NT2/D1 (cell line): ENCODE measurements at regions not wholly inside any gene's neighbourhood (a gene's known extent, or its start where the extent isn't known, plus 50 kb on each side); places are given as distances from the start of the nearest gene placed in this dataset.

Experiments
- DNase-seq: peaks from one replicate; pipeline ENCODE4 v3.0.0-alpha.2; 2011; ENCODE audit warnings: low read depth, low spot score
- H3K27me3 ChIP-seq: 2 replicates; pipeline ENCODE4 v1.6.0; 2011; ENCODE audit warnings: mild to moderate bottlenecking; ENCODE audit not compliant: insufficient read length, insufficient read depth
- H3K36me3 ChIP-seq: 2 replicates; pipeline ENCODE4 v1.6.1; 2011; ENCODE audit warnings: mild to moderate bottlenecking, low read length, mixed read lengths; ENCODE audit not compliant: insufficient read depth, insufficient read length
- H3K4me1 ChIP-seq: 2 replicates; pipeline ENCODE4 v1.5.1; 2011; ENCODE audit not compliant: insufficient read depth, insufficient read length
- H3K4me3 ChIP-seq: 2 replicates; pipeline ENCODE4 v1.5.1; 2011; ENCODE audit warnings: low read depth; ENCODE audit not compliant: insufficient read length
- H3K9ac ChIP-seq: 2 replicates; pipeline ENCODE4 v1.6.0; 2011; ENCODE audit warnings: low read depth; ENCODE audit not compliant: insufficient read length
- H3K9me3 ChIP-seq: 2 replicates; pipeline ENCODE4 v1.5.1; 2011; ENCODE audit warnings: mild to moderate bottlenecking, low read length; ENCODE audit not compliant: insufficient read depth
- SUZ12 ChIP-seq: IDR thresholded peaks from 2 replicates; pipeline ENCODE4 v1.6.1; 2011; ENCODE audit not compliant: insufficient read length, insufficient read depth; ENCODE audit errors: extremely low read depth
- YY1 ChIP-seq: IDR thresholded peaks from 2 replicates; pipeline ENCODE4 v1.6.1; 2011; ENCODE audit not compliant: insufficient read length, insufficient read depth
- ZNF274 ChIP-seq: IDR thresholded peaks from 2 replicates; pipeline ENCODE4 v1.6.1; 2011; ENCODE audit warnings: mild to moderate bottlenecking, low read depth, low read length

GRCh38 chr1:193736507-193736906 is 550.1 kb upstream of the B3GALT2 start:
- Histone ChIP-seq H3K9ac (no peak overlapping the region), H3K9me3 (no peaks in the 10 kb centered on the region), H3K27me3 (no peaks in the 10 kb centered on the region), H3K4me1 (no peaks in the 10 kb centered on the region), H3K4me3 (no peak overlapping the region), H3K36me3 (no peaks in the 10 kb centered on the region)
- TF ChIP-seq ZNF274 = no peak
- TF ChIP-seq YY1 = no peak
- TF ChIP-seq SUZ12 = no peak
- DNase-seq = no peak

GRCh38 chr1:193733674-193734073 is 547.3 kb upstream of the B3GALT2 start:
- Histone ChIP-seq H3K27me3 (no peaks in the 10 kb centered on the region), H3K9ac (no peak overlapping the region), H3K4me3 (no peak overlapping the region), H3K36me3 (no peaks in the 10 kb centered on the region), H3K4me1 (no peaks in the 10 kb centered on the region), H3K9me3 (no peaks in the 10 kb centered on the region)
- no peak for TF ChIP-seq ZNF274
- no peak for TF ChIP-seq YY1
- TF ChIP-seq SUZ12 = no peak
- no peak for DNase-seq

GRCh38 chr1:193730017-193730416 is 543.6 kb upstream of the B3GALT2 start:
- Histone ChIP-seq H3K27me3 (no peaks in the 10 kb centered on the region), H3K9ac (no peak overlapping the region), H3K4me3 (no peak overlapping the region), H3K4me1 (no peaks in the 10 kb centered on the region), H3K9me3 (no peaks in the 10 kb centered on the region), H3K36me3 (no peaks in the 10 kb centered on the region)
- DNase-seq = no peak
- no peak for TF ChIP-seq YY1
- TF ChIP-seq ZNF274 = no peak
- no peak for TF ChIP-seq SUZ12

GRCh38 chr1:193729429-193729828 is 543.0 kb upstream of the B3GALT2 start:
- H3K4me3 ChIP-seq = no peak overlapping the region
- TF ChIP-seq SUZ12 (no peak), YY1 (no peak), ZNF274 (no peak)
- DNase-seq = no peak
- H3K9ac ChIP-seq = no peak overlapping the region
- H3K27me3 ChIP-seq = no peaks in the 10 kb centered on the region
- no peaks in the 10 kb centered on the region for H3K9me3 ChIP-seq
- no peaks in the 10 kb centered on the region for H3K36me3 ChIP-seq
- H3K4me1 ChIP-seq = no peaks in the 10 kb centered on the region

DNA sequence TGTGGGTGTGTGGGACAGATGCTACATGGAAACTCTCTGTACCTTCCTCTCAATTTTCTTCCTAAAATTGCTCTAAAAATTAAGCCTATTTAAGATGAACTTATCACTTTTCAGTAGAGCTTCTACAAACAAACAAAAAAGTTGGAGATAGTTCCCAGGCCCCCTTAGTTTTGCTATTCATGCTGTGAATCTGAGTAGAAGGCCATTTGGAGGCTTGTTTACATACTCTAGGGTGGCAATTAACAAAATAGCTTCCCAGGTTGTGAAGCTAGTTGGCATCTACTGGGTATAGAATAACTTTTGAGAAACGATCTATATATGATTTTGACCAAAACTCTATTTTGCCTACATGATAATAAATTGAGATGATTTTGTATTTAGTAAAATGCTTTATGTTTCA is 541.4 kb upstream of the B3GALT2 start:
- H3K4me3 ChIP-seq = no peak overlapping the region
- H3K4me1 ChIP-seq = no peaks in the 10 kb centered on the region

DNA sequence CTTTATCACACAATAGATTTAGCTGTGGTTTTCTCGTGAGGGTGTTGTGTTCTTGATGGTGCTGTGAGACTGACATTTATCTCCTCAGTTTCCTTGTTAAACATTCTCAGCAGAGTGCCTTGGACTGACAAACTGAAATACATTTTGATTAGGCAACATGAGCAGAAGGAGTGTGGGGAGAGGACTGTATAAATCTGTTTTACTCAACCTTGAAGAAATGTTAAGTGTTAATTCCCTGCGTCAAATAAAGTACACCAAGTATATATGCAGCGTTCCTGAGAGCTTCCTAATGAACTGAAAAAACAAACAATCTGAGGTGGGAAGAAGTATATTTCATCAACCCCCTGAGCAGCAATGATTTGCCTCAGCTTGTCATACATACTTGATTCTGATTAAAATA is 540.3 kb upstream of the B3GALT2 start:
- no peaks in the 10 kb centered on the region for H3K36me3 ChIP-seq
- no peaks in the 10 kb centered on the region for H3K4me1 ChIP-seq
- no peak for DNase-seq
- H3K4me3 ChIP-seq = no peak overlapping the region
- no peaks in the 10 kb centered on the region for H3K27me3 ChIP-seq
- H3K9ac ChIP-seq = no peak overlapping the region
- H3K9me3 ChIP-seq = 0 out of 2 replicates have a peak, but pooled peaks cover 5% of the 10 kb centered on the region
- no peak for TF ChIP-seq ZNF274
- no peak for TF ChIP-seq YY1

More for the DNA sequence above, 541.4 kb upstream of the B3GALT2 start:
- H3K27me3 ChIP-seq = no peaks in the 10 kb centered on the region
- TF ChIP-seq SUZ12 = no peak
- TF ChIP-seq ZNF274 = no peak
- TF ChIP-seq YY1 = no peak
- no peak overlapping the region for H3K9ac ChIP-seq
- H3K9me3 ChIP-seq = 0 out of 2 replicates have a peak, but pooled peaks cover 5% of the 10 kb centered on the region
- no peaks in the 10 kb centered on the region for H3K36me3 ChIP-seq
- no peak for DNase-seq

- Histone ChIP-seq H3K36me3 (no peaks in the 10 kb centered on the region), H3K27me3 (no peaks in the 10 kb centered on the region), H3K4me3 (no peak overlapping the region), H3K9ac (no peak overlapping the region), H3K9me3 (no peaks in the 10 kb centered on the region), H3K4me1 (no peaks in the 10 kb centered on the region)
- no peak for DNase-seq
- TF ChIP-seq SUZ12 (no peak), YY1 (no peak), ZNF274 (no peak)
These were observed 526.0 kb upstream of the B3GALT2 start for GRCh38 chr1:193712392-193712791.

- Histone ChIP-seq H3K9ac (no peak overlapping the region), H3K9me3 (no peaks in the 10 kb centered on the region), H3K4me1 (no peaks in the 10 kb centered on the region), H3K4me3 (no peak overlapping the region), H3K27me3 (no peaks in the 10 kb centered on the region), H3K36me3 (no peaks in the 10 kb centered on the region)
- no peak for DNase-seq
- no peak for TF ChIP-seq ZNF274
- no peak for TF ChIP-seq YY1
- TF ChIP-seq SUZ12 = no peak
These were observed 523.2 kb upstream of the B3GALT2 start for GRCh38 chr1:193709607-193710006.
